ENCODE measurements at regions not wholly inside any gene's neighbourhood (a gene's known extent, or its start where the extent isn't known, plus 50 kb on each side); places are given as distances from the start of the nearest gene placed in this dataset.

GRCh38 chr9:30943446-30944224, 1440.8 kb upstream of the ACO1 start:
- Histone ChIP-seq H3K4me3 (no peak overlapping the region), H3K27me3 (replicated peaks; ENCODE audit: insufficient read depth) (no peaks in the 10 kb centered on the region), H3K27ac (no peak overlapping the region), H3K36me3 (no peaks in the 10 kb centered on the region), H3K4me1 (replicated peaks) (no peaks in the 10 kb centered on the region), H3K9me3 (no peaks in the 10 kb centered on the region)
- 77% methylated on average over 21 of the region's 21 CpGs for WGBS
- TF ChIP-seq, protein P1, sequence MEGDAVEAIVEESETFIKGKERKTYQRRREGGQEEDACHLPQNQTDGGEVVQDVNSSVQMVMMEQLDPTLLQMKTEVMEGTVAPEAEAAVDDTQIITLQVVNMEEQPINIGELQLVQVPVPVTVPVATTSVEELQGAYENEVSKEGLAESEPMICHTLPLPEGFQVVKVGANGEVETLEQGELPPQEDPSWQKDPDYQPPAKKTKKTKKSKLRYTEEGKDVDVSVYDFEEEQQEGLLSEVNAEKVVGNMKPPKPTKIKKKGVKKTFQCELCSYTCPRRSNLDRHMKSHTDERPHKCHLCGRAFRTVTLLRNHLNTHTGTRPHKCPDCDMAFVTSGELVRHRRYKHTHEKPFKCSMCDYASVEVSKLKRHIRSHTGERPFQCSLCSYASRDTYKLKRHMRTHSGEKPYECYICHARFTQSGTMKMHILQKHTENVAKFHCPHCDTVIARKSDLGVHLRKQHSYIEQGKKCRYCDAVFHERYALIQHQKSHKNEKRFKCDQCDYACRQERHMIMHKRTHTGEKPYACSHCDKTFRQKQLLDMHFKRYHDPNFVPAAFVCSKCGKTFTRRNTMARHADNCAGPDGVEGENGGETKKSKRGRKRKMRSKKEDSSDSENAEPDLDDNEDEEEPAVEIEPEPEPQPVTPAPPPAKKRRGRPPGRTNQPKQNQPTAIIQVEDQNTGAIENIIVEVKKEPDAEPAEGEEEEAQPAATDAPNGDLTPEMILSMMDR (IDR thresholded peaks at IDR 0.05): no peak
- TF ChIP-seq POLR2AphosphoS5 (IDR thresholded peaks at IDR 0.05): no peak
- TF ChIP-seq POLR2A (IDR thresholded peaks at IDR 0.05): no peak
- intact Hi-C loops (cut with DNase I): no loop called here
- DNase-seq (ENCODE audit: low spot score): no peak

DNA sequence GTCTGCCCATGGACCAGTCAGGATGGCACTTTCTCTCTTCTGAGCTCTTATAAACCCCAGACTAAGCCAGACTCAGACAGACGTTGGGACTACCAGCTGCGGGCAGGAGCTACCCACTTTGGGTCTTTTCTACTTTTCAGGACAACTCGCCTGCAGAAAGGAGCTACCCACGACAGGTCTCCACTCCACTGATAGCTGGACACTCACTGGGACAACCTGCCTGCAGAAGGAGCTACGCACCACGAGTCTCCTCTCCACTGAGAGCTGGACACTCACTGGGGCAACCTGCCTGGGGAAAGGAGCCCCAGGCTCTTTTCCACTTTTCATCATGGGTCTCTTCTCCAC, 1440.2 kb upstream of the ACO1 start:
- no peak for DNase-seq (ENCODE audit: low spot score)
- TF ChIP-seq, protein P1 (IDR thresholded peaks at IDR 0.05): no peak
- TF ChIP-seq POLR2AphosphoS5 (IDR thresholded peaks at IDR 0.05): no peak
- no peak for TF ChIP-seq POLR2A (IDR thresholded peaks at IDR 0.05)
- Histone ChIP-seq H3K9me3 (no peaks in the 10 kb centered on the region), H3K36me3 (no peaks in the 10 kb centered on the region), H3K27me3 (replicated peaks; ENCODE audit: insufficient read depth) (no peaks in the 10 kb centered on the region), H3K27ac (no peak overlapping the region), H3K4me3 (no peak overlapping the region), H3K4me1 (replicated peaks) (no peaks in the 10 kb centered on the region)
- WGBS: 88% methylated on average over 6 of the region's 6 CpGs
- intact Hi-C loops (cut with DNase I): no loop called here

DNA sequence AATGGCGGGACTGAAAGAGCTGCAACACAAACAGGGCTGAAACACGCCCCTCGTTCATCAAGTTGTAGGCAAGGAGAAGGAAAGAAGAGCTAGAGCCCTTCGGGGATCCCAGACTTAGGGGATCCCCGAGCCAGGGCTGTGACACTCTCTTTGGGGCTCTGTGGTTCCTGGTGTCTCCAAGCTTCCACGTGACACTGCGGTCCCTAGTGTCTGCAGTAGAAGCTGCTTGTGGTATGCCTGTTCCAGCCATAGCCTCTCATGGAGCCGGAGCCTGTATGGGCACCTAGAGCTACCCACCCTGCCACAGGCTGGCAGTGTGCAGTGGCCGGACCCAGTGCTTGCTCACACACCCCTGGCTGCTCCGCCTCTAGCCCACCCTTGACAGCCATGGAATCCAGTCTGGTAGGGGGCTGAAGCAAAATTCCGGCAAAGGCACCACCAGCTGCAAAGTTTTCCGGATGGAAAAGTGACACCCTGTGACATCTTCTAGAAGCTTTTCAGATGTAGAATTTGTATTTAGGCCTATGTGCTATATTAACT, 1439.6 kb upstream of the ACO1 start:
- Histone ChIP-seq H3K4me3 (no peak overlapping the region), H3K27ac (no peak overlapping the region), H3K36me3 (no peaks in the 10 kb centered on the region), H3K4me1 (replicated peaks) (no peaks in the 10 kb centered on the region), H3K27me3 (replicated peaks; ENCODE audit: insufficient read depth) (no peaks in the 10 kb centered on the region), H3K9me3 (no peaks in the 10 kb centered on the region)
- WGBS: 89% methylated on average over 12 of the region's 12 CpGs
- intact Hi-C loops (cut with DNase I): no loop called here
- TF ChIP-seq POLR2AphosphoS5 (IDR thresholded peaks at IDR 0.05): no peak
- TF ChIP-seq, protein P1 (IDR thresholded peaks at IDR 0.05): no peak
- TF ChIP-seq POLR2A (IDR thresholded peaks at IDR 0.05): no peak
- DNase-seq (ENCODE audit: low spot score): no peak

DNA sequence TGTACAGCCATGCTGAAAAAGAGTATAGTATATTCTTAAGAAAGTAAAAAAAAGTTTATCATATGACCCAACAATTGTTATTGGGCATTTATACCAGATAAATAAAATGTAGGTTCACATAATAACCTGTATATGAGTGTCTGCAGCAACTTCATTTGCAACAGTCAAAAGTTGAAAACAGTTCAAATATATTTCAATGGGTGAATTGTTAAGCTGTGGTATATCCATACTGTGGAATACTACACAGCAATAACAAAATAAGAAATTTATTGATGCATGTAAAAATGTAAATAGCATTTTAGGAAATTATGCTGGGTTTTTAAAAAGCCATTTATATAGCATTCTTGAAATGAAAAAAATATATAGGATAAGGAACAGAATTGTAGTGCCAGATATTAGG, 1420.1 kb upstream of the ACO1 start:
- H3K4me3 ChIP-seq: no peak overlapping the region
- no peaks in the 10 kb centered on the region for H3K9me3 ChIP-seq
- TF ChIP-seq, protein P1 (IDR thresholded peaks at IDR 0.05): no peak
- TF ChIP-seq POLR2A (IDR thresholded peaks at IDR 0.05) (no peak), POLR2AphosphoS5 (IDR thresholded peaks at IDR 0.05) (no peak)
- no peak overlapping the region for H3K27ac ChIP-seq
- H3K36me3 ChIP-seq: no peaks in the 10 kb centered on the region
- intact Hi-C loops (cut with DNase I): no loop called here
- H3K4me1 ChIP-seq (replicated peaks): no peaks in the 10 kb centered on the region
- no peak for DNase-seq (ENCODE audit: low spot score)
- no peaks in the 10 kb centered on the region for H3K27me3 ChIP-seq (replicated peaks; ENCODE audit: insufficient read depth)

DNA sequence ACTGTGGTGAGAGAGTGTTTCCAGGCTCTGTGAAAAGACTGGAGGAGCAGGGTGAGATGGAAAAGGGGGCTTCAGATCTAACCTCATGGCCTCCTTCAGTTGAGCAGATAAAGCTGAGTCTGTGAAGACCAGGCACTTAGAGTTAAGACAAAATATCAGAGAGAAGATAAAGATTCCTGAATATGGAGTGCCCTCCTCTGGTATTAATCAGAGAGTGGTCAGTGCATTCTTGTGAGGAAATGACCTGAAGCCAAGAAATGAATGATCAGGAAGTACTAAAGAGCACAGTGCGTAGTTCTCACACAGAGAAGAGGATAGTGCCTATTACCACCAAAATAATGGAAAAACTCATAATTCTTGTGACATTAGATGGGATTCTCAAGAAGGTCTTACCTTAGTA, 1417.0 kb upstream of the ACO1 start:
- Histone ChIP-seq H3K9me3 (no peaks in the 10 kb centered on the region), H3K27me3 (replicated peaks; ENCODE audit: insufficient read depth) (no peaks in the 10 kb centered on the region), H3K4me3 (no peak overlapping the region), H3K36me3 (no peaks in the 10 kb centered on the region), H3K4me1 (replicated peaks) (no peaks in the 10 kb centered on the region), H3K27ac (no peak overlapping the region)
- WGBS: 45% methylated on average over 1 of the region's 1 CpG
- intact Hi-C loops (cut with DNase I): no loop called here
- TF ChIP-seq POLR2AphosphoS5 (IDR thresholded peaks at IDR 0.05) (no peak), POLR2A (IDR thresholded peaks at IDR 0.05) (no peak)
- TF ChIP-seq, protein P1 (IDR thresholded peaks at IDR 0.05): no peak
- DNase-seq (ENCODE audit: low spot score): no peak

All from prostate gland (tissue), 2 donors.